ENCODE measurements at regions not wholly inside any gene's neighbourhood (a gene's known extent, or its start where the extent isn't known, plus 50 kb on each side); places are given as distances from the start of the nearest gene placed in this dataset.

- ATAC-seq (0 out of 2 replicates have a peak, but pooled peaks have one; percentile 30), DNase-seq (ENCODE audit: low read depth, low spot score) (no peak)
- H3K9me2 ChIP-seq (ENCODE audit: insufficient read depth) = no peaks in the 10 kb centered on the region
- intact Hi-C loops (cut with micrococcal nuclease) = no loop called here
- TF ChIP-seq EZH2 (IDR thresholded peaks at IDR 0.05) (no peak), MAX (IDR thresholded peaks at IDR 0.05) (no peak), POLR2A (IDR thresholded peaks at IDR 0.05; ENCODE audit: borderline replicate concordance, extremely low read depth, insufficient read depth, insufficient read length) (no peak), CTCF (IDR thresholded peaks at IDR 0.05 in 2 of 3, conservative IDR thresholded peaks at IDR 0.05 in 1 of 3; ENCODE audit: borderline replicate concordance in 1 of 3, insufficient read depth in 1 of 3, low read depth in 2 of 3, low read length in 2 of 3) (no peak), EZH2phosphoT487 (IDR thresholded peaks at IDR 0.05; ENCODE audit: borderline replicate concordance) (no peak), YY1 (IDR thresholded peaks at IDR 0.05; ENCODE audit: extremely low read depth, insufficient replicate concordance, low read depth, low read length) (no peak), RAD21 (IDR thresholded peaks at IDR 0.05; ENCODE audit: low read depth) (no peak), ZNF274 (IDR thresholded peaks at IDR 0.05; ENCODE audit: low read depth, low read length) (no peak), SP1 (IDR thresholded peaks at IDR 0.05; ENCODE audit: low read depth) (no peak), ATF3 (IDR thresholded peaks at IDR 0.05) (no peak), REST (IDR thresholded peaks at IDR 0.05; ENCODE audit: low read depth) (no peak), FOSL1 (IDR thresholded peaks at IDR 0.05; ENCODE audit: low read depth) (no peak), EGR1 (IDR thresholded peaks at IDR 0.05; ENCODE audit: low read depth) (no peak), JUND (IDR thresholded peaks at IDR 0.05) (no peak), ZFX (IDR thresholded peaks at IDR 0.05) (no peak), SIN3A (IDR thresholded peaks at IDR 0.05; ENCODE audit: low read depth) (no peak)
- H3K4me1 ChIP-seq (ENCODE audit: control insufficient read depth in 1 of 2, insufficient read depth in 2 of 2, low read length in 2 of 2) = no peaks in the 10 kb centered on the region
- peaks cover 52% of the 10 kb centered on the region for H3K27me3 ChIP-seq (ENCODE audit: insufficient read depth, low read length)
- H3K9me3 ChIP-seq (ENCODE audit: control insufficient read depth in 1 of 2, insufficient read depth in 1 of 2, low read depth in 1 of 2, low read length in 2 of 2) = no peaks in the 10 kb centered on the region
- no peak overlapping the region for H3K27ac ChIP-seq (ENCODE audit: low read depth, low read length)
- no peaks in the 10 kb centered on the region for H4K20me1 ChIP-seq (ENCODE audit: insufficient read depth)
- no peak overlapping the region for H3K4me3 ChIP-seq (replicated peaks in 1 of 2; ENCODE audit: low read depth in 1 of 2, low read length in 2 of 2)
- H2AFZ ChIP-seq (ENCODE audit: low read depth, low read length, poor library complexity, severe bottlenecking) = no peak overlapping the region
- H3K9ac ChIP-seq (ENCODE audit: low read length) = no peak overlapping the region
- no peak overlapping the region for H3K4me2 ChIP-seq (ENCODE audit: low read length)
- ChIA-PET POLR2A (no interaction called here), CTCF (no interaction called here), RAD21 (ENCODE audit: low non-redundant PET in 1 of 2, low total read pairs in 2 of 2, uncharacterized antibody in 2 of 2, unreplicated experiment in 2 of 2) (no interaction called here)
- no peaks in the 10 kb centered on the region for H3K79me2 ChIP-seq (ENCODE audit: insufficient read depth, low read length)
- H3K36me3 ChIP-seq (ENCODE audit: control insufficient read depth in 1 of 2, insufficient read depth in 2 of 2, low read length in 2 of 2) = no peaks in the 10 kb centered on the region
- BruUV-seq (replicated peaks) = no TSS peak
Observed at GRCh38 chr11:134008634-134009071, 51.9 kb upstream of the IGSF9B start.

Data from HCT116 (cell line).